H9 (cell line): ENCODE measurements at regions not wholly inside any gene's neighbourhood (a gene's known extent, or its start where the extent isn't known, plus 50 kb on each side); places are given as distances from the start of the nearest gene placed in this dataset.

Experiments used
- DNase-seq: peaks from one replicate; pipeline ENCODE4 v3.0.0-alpha.2; 2017
- H2AFZ ChIP-seq: one replicate; pipeline ENCODE4 v1.6.1; 2013; ENCODE audit warnings: mild to moderate bottlenecking, low read length, control low read depth, moderate library complexity
- H2AK5ac ChIP-seq: 2 replicates; pipeline ENCODE4 v1.6.1; 2013; ENCODE audit warnings: low read length, control low read depth, mixed read lengths; ENCODE audit not compliant: insufficient read length
- H2BK120ac ChIP-seq: one replicate; pipeline ENCODE4 v1.6.1; 2013; ENCODE audit warnings: low read depth, mild to moderate bottlenecking, low read length, control low read depth, inconsistent platforms; ENCODE audit not compliant: poor library complexity, severe bottlenecking
- H2BK12ac ChIP-seq: 2 replicates; pipeline ENCODE4 v1.6.1; 2013; ENCODE audit warnings: low read length, control low read depth, mixed read lengths, low read depth; ENCODE audit not compliant: insufficient read length
- H2BK15ac ChIP-seq: 2 replicates; pipeline ENCODE4 v1.6.1; 2013; ENCODE audit warnings: low read depth, low read length, control low read depth
- H2BK20ac ChIP-seq: one replicate; pipeline ENCODE4 v1.6.1; 2013; ENCODE audit warnings: low read depth, mild to moderate bottlenecking, low read length, control low read depth, inconsistent platforms; ENCODE audit not compliant: poor library complexity, severe bottlenecking
- H2BK5ac ChIP-seq: 2 replicates; pipeline ENCODE4 v1.6.1; 2013; ENCODE audit warnings: low read length, control low read depth, mixed read lengths; ENCODE audit not compliant: insufficient read length
- H3K14ac ChIP-seq: 2 replicates; pipeline ENCODE4 v1.6.1; 2013; ENCODE audit warnings: low read length, control low read depth; ENCODE audit not compliant: insufficient read depth
- H3K18ac ChIP-seq: 2 replicates; pipeline ENCODE4 v1.6.1; 2013; ENCODE audit warnings: low read depth, mild to moderate bottlenecking, mixed read lengths, low read length, control low read depth; ENCODE audit not compliant: insufficient read length
- H3K23ac ChIP-seq: 2 replicates; pipeline ENCODE4 v1.6.1; 2013; ENCODE audit warnings: low read length, control low read depth, mixed read lengths, low read depth; ENCODE audit not compliant: insufficient read length
- H3K23me2 ChIP-seq: 2 replicates; pipeline ENCODE4 v1.6.1; 2013; ENCODE audit warnings: low read depth, mild to moderate bottlenecking, mixed read lengths, low read length, control low read depth; ENCODE audit not compliant: insufficient read length, poor library complexity, severe bottlenecking
- H3K27ac ChIP-seq: 2 replicates; pipeline ENCODE4 v1.5.1; 2013; ENCODE audit warnings: low read length, control low read depth, mixed read lengths, low read depth; ENCODE audit not compliant: insufficient read length
- H3K27me3 ChIP-seq: 2 replicates; pipeline ENCODE4 v1.6.1; 2013; ENCODE audit warnings: low read length, control low read depth, inconsistent platforms; ENCODE audit not compliant: insufficient read depth
- H3K4ac ChIP-seq: 2 replicates; pipeline ENCODE4 v1.6.1; 2013; ENCODE audit warnings: low read depth, mild to moderate bottlenecking, control low read depth, inconsistent platforms, low read length, moderate library complexity
- H3K4me1 ChIP-seq: 2 replicates; pipeline ENCODE4 v1.6.1; 2013; ENCODE audit warnings: low read length, control low read depth, inconsistent platforms; ENCODE audit not compliant: insufficient read depth
- H3K4me2 ChIP-seq: 2 replicates; pipeline ENCODE4 v1.6.1; 2013; ENCODE audit warnings: low read length, control low read depth, mixed read lengths; ENCODE audit not compliant: insufficient read length, insufficient read depth
- H3K56ac ChIP-seq: 2 replicates; pipeline ENCODE4 v1.6.1; 2013; ENCODE audit warnings: low read depth, mild to moderate bottlenecking, mixed read lengths, low read length, control low read depth; ENCODE audit not compliant: insufficient read length
- H3K79me1 ChIP-seq: 2 replicates; pipeline ENCODE4 v1.6.1; 2013; ENCODE audit warnings: low read depth, mild to moderate bottlenecking, moderate library complexity, low read length, control low read depth, inconsistent platforms; ENCODE audit not compliant: insufficient read depth, poor library complexity, severe bottlenecking
- H3K79me2 ChIP-seq: 2 replicates; pipeline ENCODE4 v1.6.1; 2013; ENCODE audit warnings: low read length, control low read depth, inconsistent platforms; ENCODE audit not compliant: insufficient read depth
- H3K9ac ChIP-seq: 2 replicates; pipeline ENCODE4 v1.6.1; 2013; ENCODE audit warnings: low read length, control low read depth, mixed read lengths; ENCODE audit not compliant: insufficient read length; ENCODE audit errors: extremely low read depth
- H3K9me3 ChIP-seq: one replicate; pipeline ENCODE4 v1.6.1; 2013; ENCODE audit warnings: low read depth, low read length, inconsistent platforms; ENCODE audit not compliant: control insufficient read depth
- H3T11ph ChIP-seq: one replicate; pipeline ENCODE4 v1.6.1; 2013; ENCODE audit warnings: mild to moderate bottlenecking, low read length, control low read depth, inconsistent platforms
- H4K20me1 ChIP-seq: one replicate; pipeline ENCODE4 v1.6.1; 2013; ENCODE audit not compliant: control insufficient read depth, insufficient read length, insufficient read depth
- H4K5ac ChIP-seq: 2 replicates; pipeline ENCODE4 v1.6.1; 2013; ENCODE audit warnings: low read depth, mild to moderate bottlenecking, mixed read lengths, low read length, control low read depth; ENCODE audit not compliant: insufficient read length
- H4K8ac ChIP-seq: replicated peaks from 2 replicates; pipeline ENCODE4 v1.6.1; 2013; ENCODE audit warnings: low read length, control low read depth, mixed read lengths, low read depth; ENCODE audit not compliant: insufficient read length
- H4K91ac ChIP-seq: 2 replicates; pipeline ENCODE4 v1.6.1; 2013; ENCODE audit warnings: low read depth, mild to moderate bottlenecking, moderate library complexity, mixed read lengths, low read length, control low read depth; ENCODE audit not compliant: insufficient read length
- H3K27ac Mint-ChIP-seq, 3 experiments: 2 replicates in 2 of 3; 3 replicates in 1 of 3; pipeline ENCODE4 v1.8.0; 2020 to 2021; ENCODE audit warnings: mixed read lengths in 3 of 3, mild to moderate bottlenecking in 1 of 3, moderate library complexity in 1 of 3
- H3K27me3 Mint-ChIP-seq: 2 replicates; pipeline ENCODE4 v1.8.0; 2021; ENCODE audit warnings: low read depth, mild to moderate bottlenecking, moderate library complexity, mixed read lengths
- H3K36me3 Mint-ChIP-seq, 3 experiments: 2 replicates in 2 of 3; 3 replicates in 1 of 3; pipeline ENCODE4 v1.8.0; 2020 to 2021; ENCODE audit warnings: low read depth in 3 of 3, mixed read lengths in 3 of 3; ENCODE audit not compliant: insufficient read depth in 1 of 3
- H3K4me1 Mint-ChIP-seq, 2 experiments: 2 replicates each; pipeline ENCODE4 v1.8.0; 2020; ENCODE audit warnings: mixed read lengths in 2 of 2
- H3K4me3 Mint-ChIP-seq, 2 experiments: 2 replicates in 1 of 2; 3 replicates in 1 of 2; pipeline ENCODE4 v1.8.0; 2020 to 2021; ENCODE audit warnings: mild to moderate bottlenecking in 2 of 2, mixed read lengths in 2 of 2, moderate library complexity in 1 of 2
- H3K9me3 Mint-ChIP-seq, 2 experiments: 2 replicates in 1 of 2; 3 replicates in 1 of 2; pipeline ENCODE4 v1.8.0; 2020; ENCODE audit warnings: mild to moderate bottlenecking in 2 of 2, mixed read lengths in 2 of 2, moderate library complexity in 1 of 2
- WGBS: extraction: QIAGEN DNeasy Blood & Tissue Kit; methylation state at CpG from one replicate; pipeline ENCODE4 v1.1.7; 2013; ENCODE audit warnings: missing lambda C conversion rate, low lambda C conversion rate, mixed read lengths; ENCODE audit not compliant: insufficient read length; ENCODE audit errors: extremely low coverage; 5-methylcytosine and 5-hydroxymethylcytosine counted together
- TF ChIP-seq, protein P1 (sequence below): fragments of 200-600 bp; sonication (generic); conservative IDR thresholded peaks from 3 replicates; pipeline ENCODE4 v1.8.0; 2021; ENCODE audit warnings: antibody characterized with exemption, mild to moderate bottlenecking

DNA sequence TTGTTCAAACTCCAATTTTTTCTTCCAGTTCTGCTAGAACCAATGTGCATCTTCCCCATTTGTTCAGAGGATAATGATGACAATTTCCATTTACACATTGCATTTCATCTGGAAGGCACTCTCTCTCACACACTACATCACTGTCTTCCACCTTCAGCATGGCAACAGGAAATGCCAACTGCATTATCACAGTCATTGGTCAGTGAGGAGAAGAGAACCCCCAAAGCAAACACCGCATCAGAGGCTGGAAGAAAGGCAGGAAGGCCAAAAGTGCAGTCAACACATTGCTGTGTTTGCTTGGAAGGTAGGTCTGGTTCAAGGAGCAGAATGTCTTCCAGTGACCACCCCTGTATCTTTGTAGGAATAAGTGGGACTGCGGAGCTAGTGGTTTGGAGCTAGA lies 192.2 kb upstream of the RHOBTB1 start:
- Histone ChIP-seq H3K4me1 (peaks cover 8% of the 10 kb centered on the region; the same call in 1 of the 2 replicates), H2BK5ac (no peak overlapping the region), H4K91ac (no peak overlapping the region), H2BK120ac (no peak overlapping the region), H3K27ac (peak overlapping the region; percentile 43), H3K4ac (no peak overlapping the region), H4K20me1 (no peaks in the 10 kb centered on the region), H3T11ph (no peak overlapping the region), H3K79me1 (no peaks in the 10 kb centered on the region), H3K23me2 (no peaks in the 10 kb centered on the region), H3K4me2 (no peak overlapping the region), H3K27me3 (no peaks in the 10 kb centered on the region), H2BK12ac (no peak overlapping the region), H2AK5ac (no peak overlapping the region), H2BK20ac (no peak overlapping the region), H4K8ac (no peak overlapping the region), H3K14ac (no peak overlapping the region), H3K56ac (no peak overlapping the region), H3K9me3 (peaks cover 5% of the 10 kb centered on the region), H3K18ac (no peak overlapping the region), H2BK15ac (no peak overlapping the region), H3K79me2 (no peaks in the 10 kb centered on the region), H2AFZ (no peak overlapping the region), H4K5ac (no peak overlapping the region), H3K23ac (no peak overlapping the region), H3K9ac (no peak overlapping the region)
- peaks cover 0 to 6% (median 0%) of the 10 kb centered on the region in 3 experiments; a peak in 3 of 7 replicates for H3K36me3 Mint-ChIP-seq
- H3K27me3 Mint-ChIP-seq, result no peaks in the 10 kb centered on the region
- TF ChIP-seq, protein P1, sequence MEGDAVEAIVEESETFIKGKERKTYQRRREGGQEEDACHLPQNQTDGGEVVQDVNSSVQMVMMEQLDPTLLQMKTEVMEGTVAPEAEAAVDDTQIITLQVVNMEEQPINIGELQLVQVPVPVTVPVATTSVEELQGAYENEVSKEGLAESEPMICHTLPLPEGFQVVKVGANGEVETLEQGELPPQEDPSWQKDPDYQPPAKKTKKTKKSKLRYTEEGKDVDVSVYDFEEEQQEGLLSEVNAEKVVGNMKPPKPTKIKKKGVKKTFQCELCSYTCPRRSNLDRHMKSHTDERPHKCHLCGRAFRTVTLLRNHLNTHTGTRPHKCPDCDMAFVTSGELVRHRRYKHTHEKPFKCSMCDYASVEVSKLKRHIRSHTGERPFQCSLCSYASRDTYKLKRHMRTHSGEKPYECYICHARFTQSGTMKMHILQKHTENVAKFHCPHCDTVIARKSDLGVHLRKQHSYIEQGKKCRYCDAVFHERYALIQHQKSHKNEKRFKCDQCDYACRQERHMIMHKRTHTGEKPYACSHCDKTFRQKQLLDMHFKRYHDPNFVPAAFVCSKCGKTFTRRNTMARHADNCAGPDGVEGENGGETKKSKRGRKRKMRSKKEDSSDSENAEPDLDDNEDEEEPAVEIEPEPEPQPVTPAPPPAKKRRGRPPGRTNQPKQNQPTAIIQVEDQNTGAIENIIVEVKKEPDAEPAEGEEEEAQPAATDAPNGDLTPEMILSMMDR, result no peak
- H3K9me3 Mint-ChIP-seq, result peaks cover 0 to 12% of the 10 kb centered on the region in 2 experiments; a peak in 3 of 5 replicates
- no peak overlapping the region for H3K4me3 Mint-ChIP-seq
- peak; percentile 31 for DNase-seq
- no peak overlapping the region; a peak in 1 of 7 replicates for H3K27ac Mint-ChIP-seq
- H3K4me1 Mint-ChIP-seq, result peaks cover 27 to 35% of the 10 kb centered on the region in 2 experiments
- WGBS, result no CpG with 5 or more reads among the region's 2 CpGs
